Body of pancreas (tissue), 4 donors: ENCODE measurements at regions not wholly inside any gene's neighbourhood (a gene's known extent, or its start where the extent isn't known, plus 50 kb on each side); places are given as distances from the start of the nearest gene placed in this dataset.
A peak's percentile ranks its signal among the peaks of the same experiment; 100 is the strongest.

Source experiments
- ATAC-seq: fragments of 150-250 bp; one replicate; pipeline ENCODE4 v1.9.1; 2016
- DNase-seq, 4 donors: peaks; one replicate each; pipeline ENCODE4 v3.0.0-alpha.2; 2019
- H3K27ac ChIP-seq, 4 donors: fragments of 200-600 bp; sonication (generic); 1 replicate in 3 of 4; 2 replicates in 1 of 4; pipeline versions ENCODE4 v1.5.1 to v1.6.1; 2016 to 2019; ENCODE audit warnings: mild to moderate bottlenecking in 1 of 4, mixed read lengths in 1 of 4, moderate library complexity in 1 of 4
- H3K27me3 ChIP-seq, 2 donors: fragments of 200-600 bp; sonication (generic); one replicate each; pipeline ENCODE4 v1.6.0; 2016; ENCODE audit warnings: mild to moderate bottlenecking in 1 of 2
- H3K36me3 ChIP-seq, 2 donors: fragments of 200-600 bp; sonication (generic); replicated peaks in 1 of 2; 2 replicates each; pipeline ENCODE4 v1.5.1; 2016; ENCODE audit warnings: low read depth in 2 of 2; ENCODE audit not compliant: insufficient read depth in 1 of 2
- H3K4me1 ChIP-seq: fragments of 200-600 bp; sonication (generic); one replicate; pipeline ENCODE4 v1.6.0; 2016
- H3K4me3 ChIP-seq, 2 donors: fragments of 200-600 bp; sonication (generic); 1 replicate in 1 of 2; 2 replicates in 1 of 2; pipeline ENCODE4 v1.5.1; 2016 to 2019
- H3K9me3 ChIP-seq, 3 donors: fragments of 200-600 bp; sonication (generic); 1 replicate in 2 of 3; 2 replicates in 1 of 3; pipeline ENCODE4 v1.5.1; 2016
- POLR2A ChIP-seq, 3 donors: fragments of 450-650 bp; IDR thresholded peaks; one replicate each; pipeline ENCODE4 v1.6.1; 2016; ENCODE audit warnings: antibody characterized with exemption in 3 of 3, mild to moderate bottlenecking in 2 of 3
- WGBS, 2 donors: methylation state at CpG; one replicate each; pipeline ENCODE4 v1.1.5; 2017; 5-methylcytosine and 5-hydroxymethylcytosine counted together
- intact Hi-C: fragments of 100-400 bp; cut with DNase I; formaldehyde crosslinking; loops from one replicate; pipeline ENCODE4 v1.15.1; 2023
- TF ChIP-seq, protein P1 (sequence below), 7 experiments: fragments of 450-650 bp in 4 of 7; fragments of 200-600 bp in 3 of 7; sonication (generic) in 3 of 7; IDR thresholded peaks; one replicate each; pipeline ENCODE4 v1.5.1; 2016 to 2019; ENCODE audit warnings: antibody characterized with exemption in 7 of 7

- H3K36me3 ChIP-seq, result no peaks in the 10 kb centered on the region
- peak overlapping the region in 3 of 4 donors; percentile 57 to 85 (median 77) for H3K27ac ChIP-seq
- peaks cover 47% of the 10 kb centered on the region for H3K4me1 ChIP-seq
- ATAC-seq (no peak), DNase-seq (peak; percentile 35 to 74 (median 57))
- TF ChIP-seq POLR2A (IDR thresholded peaks at IDR 0.05), result no peak
- TF ChIP-seq, protein P1, sequence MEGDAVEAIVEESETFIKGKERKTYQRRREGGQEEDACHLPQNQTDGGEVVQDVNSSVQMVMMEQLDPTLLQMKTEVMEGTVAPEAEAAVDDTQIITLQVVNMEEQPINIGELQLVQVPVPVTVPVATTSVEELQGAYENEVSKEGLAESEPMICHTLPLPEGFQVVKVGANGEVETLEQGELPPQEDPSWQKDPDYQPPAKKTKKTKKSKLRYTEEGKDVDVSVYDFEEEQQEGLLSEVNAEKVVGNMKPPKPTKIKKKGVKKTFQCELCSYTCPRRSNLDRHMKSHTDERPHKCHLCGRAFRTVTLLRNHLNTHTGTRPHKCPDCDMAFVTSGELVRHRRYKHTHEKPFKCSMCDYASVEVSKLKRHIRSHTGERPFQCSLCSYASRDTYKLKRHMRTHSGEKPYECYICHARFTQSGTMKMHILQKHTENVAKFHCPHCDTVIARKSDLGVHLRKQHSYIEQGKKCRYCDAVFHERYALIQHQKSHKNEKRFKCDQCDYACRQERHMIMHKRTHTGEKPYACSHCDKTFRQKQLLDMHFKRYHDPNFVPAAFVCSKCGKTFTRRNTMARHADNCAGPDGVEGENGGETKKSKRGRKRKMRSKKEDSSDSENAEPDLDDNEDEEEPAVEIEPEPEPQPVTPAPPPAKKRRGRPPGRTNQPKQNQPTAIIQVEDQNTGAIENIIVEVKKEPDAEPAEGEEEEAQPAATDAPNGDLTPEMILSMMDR (IDR thresholded peaks at IDR 0.05), result no peak
- H3K27me3 ChIP-seq, result no peaks in the 10 kb centered on the region
- intact Hi-C loops, result no loop called here
- H3K4me3 ChIP-seq, result no peak overlapping the region
- WGBS, 2 donors, result 59 to 65% methylated on average over 12 of the region's 12 CpGs
- H3K9me3 ChIP-seq, result no peaks in the 10 kb centered on the region
Observed at GRCh38 chr17:15894913-15895658, 49.8 kb upstream of the ADORA2B start.
